ENCODE measurements at regions not wholly inside any gene's neighbourhood (a gene's known extent, or its start where the extent isn't known, plus 50 kb on each side); places are given as distances from the start of the nearest gene placed in this dataset.
A peak's percentile ranks its signal among the peaks of the same experiment; 100 is the strongest.

DNA sequence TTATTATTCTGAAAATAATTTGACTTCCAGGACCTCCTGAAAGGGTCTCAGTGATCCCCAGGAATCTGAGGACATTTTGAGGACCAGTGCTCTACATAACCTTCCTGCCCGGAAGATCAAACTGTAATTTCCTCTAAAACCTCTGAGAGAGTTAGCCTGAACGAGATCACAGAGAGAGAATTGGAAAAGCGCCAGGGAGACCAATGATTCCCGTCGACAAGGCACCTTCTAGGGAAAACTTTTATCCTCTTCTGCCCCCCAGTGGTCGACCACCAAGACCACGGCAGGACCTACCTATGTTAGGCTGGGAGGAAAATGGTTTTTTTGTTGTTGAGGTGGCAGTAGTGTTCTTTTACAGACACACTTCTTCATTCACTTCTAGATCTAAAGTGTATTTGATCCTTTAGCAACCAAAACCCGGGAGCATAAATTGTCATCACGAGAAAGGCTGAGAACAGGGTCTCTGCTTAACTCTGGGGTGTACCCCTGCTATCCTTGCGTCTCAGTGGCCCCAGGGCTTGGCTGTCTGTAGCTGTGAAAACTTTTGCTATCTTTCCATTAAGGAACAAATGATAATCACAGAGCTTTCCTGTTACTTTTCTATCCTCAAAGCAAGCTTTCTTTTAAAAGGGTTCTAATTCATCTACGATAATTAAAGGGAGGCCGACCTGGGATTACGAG is 62.9 kb upstream of the NID2 start:
- H3K79me2 ChIP-seq (ENCODE audit: control insufficient read depth, insufficient read depth, low read length) = no peaks in the 10 kb centered on the region
- no peak overlapping the region for H3K4me2 ChIP-seq (ENCODE audit: insufficient read depth, low read length)
- WGBS (ENCODE audit: insufficient coverage, low coverage, missing lambda C conversion rate) = 0% methylated on average over 13 of the region's 13 CpGs
- intact Hi-C loops (cut with micrococcal nuclease) = loop anchor here (5.0 kb wide), 1 partner anchor 134 kb away; no protein-coding TSS in a partner anchor
- peak; percentile 81 for FAIRE-seq
- H3K9ac ChIP-seq (ENCODE audit: insufficient read depth in 1 of 2, low read depth in 2 of 2, low read length in 2 of 2) = no peak overlapping the region
- BruUV-seq (replicated peaks) = no TSS peak
- no peaks in the 10 kb centered on the region for H3K27me3 ChIP-seq (ENCODE audit: control insufficient read depth in 2 of 2, insufficient read depth in 2 of 2, low read length in 2 of 2)
- no peak overlapping the region for H3K4me3 ChIP-seq
- no peaks in the 10 kb centered on the region for H4K20me1 ChIP-seq (replicated peaks; ENCODE audit: control insufficient read depth, insufficient read depth, low read length)
- no peaks in the 10 kb centered on the region for H3K9me3 ChIP-seq (replicated peaks; ENCODE audit: control insufficient read depth, insufficient read depth, low read depth, low read length)
- no peak overlapping the region for H2AFZ ChIP-seq (ENCODE audit: low read depth, low read length)
- no peaks in the 10 kb centered on the region for H3K4me1 ChIP-seq (replicated peaks in 1 of 2; ENCODE audit: control insufficient read depth in 2 of 2, insufficient read depth in 2 of 2, low read length in 2 of 2)
- in situ Hi-C loops (cut with MboI) = no loop called here
- POLR2A ChIA-PET = no interaction called here
- H3K27ac ChIP-seq (ENCODE audit: extremely low read depth, low read depth, low read length) = no peak overlapping the region
- CTCF ChIA-PET (ENCODE audit: low intra/inter-chr PET ratio) = interaction anchor here (1.4 kb wide), 1 partner anchor 136 kb away, joined by 5 read pairs; no protein-coding TSS in a partner anchor
- no peaks in the 10 kb centered on the region for H3K36me3 ChIP-seq (ENCODE audit: control insufficient read depth, insufficient read depth, low read length)
- no peaks in the 10 kb centered on the region for H3K9me1 ChIP-seq (ENCODE audit: control insufficient read depth, insufficient read depth, low read length)
- DNase-seq (ENCODE audit: extremely low read depth in 1 of 4, low spot score in 3 of 4) = peak; percentile 32 to 67 (median 48)
- ATAC-seq = peak; percentile 91
- TF ChIP-seq CHD1 (IDR thresholded peaks at IDR 0.05; ENCODE audit: low read length) = no peak
- no peak for TF ChIP-seq ZKSCAN8 (CRISPR knock-in tag; IDR thresholded peaks at IDR 0.05)
- TF ChIP-seq NFIC (IDR thresholded peaks at IDR 0.05) = peak; percentile 93
- TF ChIP-seq, protein P1, sequence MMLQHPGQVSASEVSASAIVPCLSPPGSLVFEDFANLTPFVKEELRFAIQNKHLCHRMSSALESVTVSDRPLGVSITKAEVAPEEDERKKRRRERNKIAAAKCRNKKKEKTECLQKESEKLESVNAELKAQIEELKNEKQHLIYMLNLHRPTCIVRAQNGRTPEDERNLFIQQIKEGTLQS (IDR thresholded peaks at IDR 0.05) = no peak
- TF ChIP-seq, protein P1 (CRISPR knock-in tag; conservative IDR thresholded peaks at IDR 0.05) = no peak
- TF ChIP-seq RAD21 (CRISPR knock-in tag; conservative IDR thresholded peaks at IDR 0.05 in 1 of 2, IDR thresholded peaks at IDR 0.05 in 1 of 2) = peak; percentile 28 to 63; a peak in 3 of 4 replicates
- TF ChIP-seq ETV6 (IDR thresholded peaks at IDR 0.05; ENCODE audit: borderline replicate concordance in 1 of 2, low read depth in 2 of 2, low read length in 1 of 2) = no peak
- TF ChIP-seq ETV6 (CRISPR knock-in tag; IDR thresholded peaks at IDR 0.05; ENCODE audit: borderline replicate concordance) = no peak
- TF ChIP-seq, protein P2, sequence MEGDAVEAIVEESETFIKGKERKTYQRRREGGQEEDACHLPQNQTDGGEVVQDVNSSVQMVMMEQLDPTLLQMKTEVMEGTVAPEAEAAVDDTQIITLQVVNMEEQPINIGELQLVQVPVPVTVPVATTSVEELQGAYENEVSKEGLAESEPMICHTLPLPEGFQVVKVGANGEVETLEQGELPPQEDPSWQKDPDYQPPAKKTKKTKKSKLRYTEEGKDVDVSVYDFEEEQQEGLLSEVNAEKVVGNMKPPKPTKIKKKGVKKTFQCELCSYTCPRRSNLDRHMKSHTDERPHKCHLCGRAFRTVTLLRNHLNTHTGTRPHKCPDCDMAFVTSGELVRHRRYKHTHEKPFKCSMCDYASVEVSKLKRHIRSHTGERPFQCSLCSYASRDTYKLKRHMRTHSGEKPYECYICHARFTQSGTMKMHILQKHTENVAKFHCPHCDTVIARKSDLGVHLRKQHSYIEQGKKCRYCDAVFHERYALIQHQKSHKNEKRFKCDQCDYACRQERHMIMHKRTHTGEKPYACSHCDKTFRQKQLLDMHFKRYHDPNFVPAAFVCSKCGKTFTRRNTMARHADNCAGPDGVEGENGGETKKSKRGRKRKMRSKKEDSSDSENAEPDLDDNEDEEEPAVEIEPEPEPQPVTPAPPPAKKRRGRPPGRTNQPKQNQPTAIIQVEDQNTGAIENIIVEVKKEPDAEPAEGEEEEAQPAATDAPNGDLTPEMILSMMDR (IDR thresholded peaks at IDR 0.05 in 2 of 3, conservative IDR thresholded peaks at IDR 0.05 in 1 of 3; ENCODE audit: insufficient read depth in 2 of 3, low read depth in 1 of 3, low read length in 3 of 3) = peak; percentile 49 to 60 (median 54)
- TF ChIP-seq, protein P3, sequence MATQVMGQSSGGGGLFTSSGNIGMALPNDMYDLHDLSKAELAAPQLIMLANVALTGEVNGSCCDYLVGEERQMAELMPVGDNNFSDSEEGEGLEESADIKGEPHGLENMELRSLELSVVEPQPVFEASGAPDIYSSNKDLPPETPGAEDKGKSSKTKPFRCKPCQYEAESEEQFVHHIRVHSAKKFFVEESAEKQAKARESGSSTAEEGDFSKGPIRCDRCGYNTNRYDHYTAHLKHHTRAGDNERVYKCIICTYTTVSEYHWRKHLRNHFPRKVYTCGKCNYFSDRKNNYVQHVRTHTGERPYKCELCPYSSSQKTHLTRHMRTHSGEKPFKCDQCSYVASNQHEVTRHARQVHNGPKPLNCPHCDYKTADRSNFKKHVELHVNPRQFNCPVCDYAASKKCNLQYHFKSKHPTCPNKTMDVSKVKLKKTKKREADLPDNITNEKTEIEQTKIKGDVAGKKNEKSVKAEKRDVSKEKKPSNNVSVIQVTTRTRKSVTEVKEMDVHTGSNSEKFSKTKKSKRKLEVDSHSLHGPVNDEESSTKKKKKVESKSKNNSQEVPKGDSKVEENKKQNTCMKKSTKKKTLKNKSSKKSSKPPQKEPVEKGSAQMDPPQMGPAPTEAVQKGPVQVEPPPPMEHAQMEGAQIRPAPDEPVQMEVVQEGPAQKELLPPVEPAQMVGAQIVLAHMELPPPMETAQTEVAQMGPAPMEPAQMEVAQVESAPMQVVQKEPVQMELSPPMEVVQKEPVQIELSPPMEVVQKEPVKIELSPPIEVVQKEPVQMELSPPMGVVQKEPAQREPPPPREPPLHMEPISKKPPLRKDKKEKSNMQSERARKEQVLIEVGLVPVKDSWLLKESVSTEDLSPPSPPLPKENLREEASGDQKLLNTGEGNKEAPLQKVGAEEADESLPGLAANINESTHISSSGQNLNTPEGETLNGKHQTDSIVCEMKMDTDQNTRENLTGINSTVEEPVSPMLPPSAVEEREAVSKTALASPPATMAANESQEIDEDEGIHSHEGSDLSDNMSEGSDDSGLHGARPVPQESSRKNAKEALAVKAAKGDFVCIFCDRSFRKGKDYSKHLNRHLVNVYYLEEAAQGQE (IDR thresholded peaks at IDR 0.05; ENCODE audit: borderline replicate concordance) = peak; percentile 41; the same call in 1 of the 2 replicates
- TF ChIP-seq, protein P3 (CRISPR knock-in tag; IDR thresholded peaks at IDR 0.05; ENCODE audit: low read depth) = no peak
